Neutrophil (primary cell): ENCODE measurements at regions not wholly inside any gene's neighbourhood (a gene's known extent, or its start where the extent isn't known, plus 50 kb on each side); places are given as distances from the start of the nearest gene placed in this dataset.

Experiments
- H3K27ac ChIP-seq: fragments of 200-600 bp; sonication (generic); 2 replicates; pipeline ENCODE4 v1.5.1; 2016; ENCODE audit warnings: mild to moderate bottlenecking, moderate library complexity
- H3K27me3 ChIP-seq: fragments of 200-600 bp; sonication (generic); 2 replicates; pipeline ENCODE4 v1.6.0; 2016; ENCODE audit warnings: mild to moderate bottlenecking
- H3K36me3 ChIP-seq: fragments of 200-600 bp; sonication (generic); 2 replicates; pipeline ENCODE4 v1.5.1; 2017
- H3K4me1 ChIP-seq, 2 experiments: fragments of 200-600 bp in 1 of 2; sonication (generic) in 1 of 2; 1 replicate in 1 of 2; 2 replicates in 1 of 2; pipeline versions ENCODE4 v1.5.1 to v1.6.1; 2013 to 2016; ENCODE audit warnings: low read depth in 1 of 2, low read length in 1 of 2, mild to moderate bottlenecking in 1 of 2, moderate library complexity in 1 of 2; ENCODE audit not compliant: control insufficient read depth in 1 of 2, insufficient read depth in 1 of 2
- H3K4me3 ChIP-seq, 2 experiments: fragments of 200-600 bp in 1 of 2; sonication (generic) in 1 of 2; 1 replicate in 1 of 2; 2 replicates in 1 of 2; pipeline ENCODE4 v1.5.1; 2013 to 2016; ENCODE audit warnings: low read depth in 1 of 2, low read length in 1 of 2, mild to moderate bottlenecking in 1 of 2, moderate library complexity in 1 of 2
- H3K9me3 ChIP-seq: fragments of 200-600 bp; sonication (generic); 2 replicates; pipeline ENCODE4 v1.5.1; 2016
- CTCF ChIP-seq: fragments of 200-600 bp; sonication (generic); IDR thresholded peaks from 2 replicates; pipeline ENCODE4 v1.5.1; 2016; ENCODE audit warnings: antibody characterized with exemption

- Histone ChIP-seq H3K27me3 (peaks cover 3% of the 10 kb centered on the region), H3K9me3 (no peaks in the 10 kb centered on the region), H3K4me1 (no peaks in the 10 kb centered on the region), H3K27ac (no peak overlapping the region), H3K36me3 (no peaks in the 10 kb centered on the region), H3K4me3 (no peak overlapping the region)
- no peak for TF ChIP-seq CTCF
Measured at GRCh38 chr3:66854601-66855151, 143.4 kb upstream of the KBTBD8 start.

- no peaks in the 10 kb centered on the region for H3K4me1 ChIP-seq
- H3K27me3 ChIP-seq, result peaks cover 3% of the 10 kb centered on the region
- H3K27ac ChIP-seq, result no peak overlapping the region
- H3K4me3 ChIP-seq, result no peak overlapping the region
- H3K9me3 ChIP-seq, result no peaks in the 10 kb centered on the region
- no peak for TF ChIP-seq CTCF
- H3K36me3 ChIP-seq, result no peaks in the 10 kb centered on the region
Measured at GRCh38 chr3:66856533-66856932, 141.6 kb upstream of the KBTBD8 start.

GRCh38 chr3:66858656-66859381 is 139.3 kb upstream of the KBTBD8 start:
- TF ChIP-seq CTCF, result no peak
- no peak overlapping the region for H3K27ac ChIP-seq
- H3K4me1 ChIP-seq, result no peaks in the 10 kb centered on the region

GRCh38 chr3:66860771-66861170 is 137.3 kb upstream of the KBTBD8 start:
- Histone ChIP-seq H3K9me3 (no peaks in the 10 kb centered on the region), H3K36me3 (no peaks in the 10 kb centered on the region), H3K4me3 (no peak overlapping the region), H3K4me1 (no peaks in the 10 kb centered on the region), H3K27ac (no peak overlapping the region), H3K27me3 (no peaks in the 10 kb centered on the region)
- TF ChIP-seq CTCF, result no peak

More at GRCh38 chr3:66858656-66859381, 139.3 kb upstream of the KBTBD8 start:
- Histone ChIP-seq H3K9me3 (no peaks in the 10 kb centered on the region), H3K27me3 (peaks cover 3% of the 10 kb centered on the region), H3K36me3 (no peaks in the 10 kb centered on the region), H3K4me3 (no peak overlapping the region)

- TF ChIP-seq CTCF, result no peak
- Histone ChIP-seq H3K27me3 (no peaks in the 10 kb centered on the region), H3K9me3 (no peaks in the 10 kb centered on the region)
Measured at GRCh38 chr3:66863205-66864111, 134.6 kb upstream of the KBTBD8 start.

More at GRCh38 chr3:66863205-66864111, 134.6 kb upstream of the KBTBD8 start:
- H3K4me1 ChIP-seq, result no peaks in the 10 kb centered on the region
- no peaks in the 10 kb centered on the region for H3K36me3 ChIP-seq
- H3K27ac ChIP-seq, result no peak overlapping the region
- H3K4me3 ChIP-seq, result no peak overlapping the region
